ENCODE measurements at regions not wholly inside any gene's neighbourhood (a gene's known extent, or its start where the extent isn't known, plus 50 kb on each side); places are given as distances from the start of the nearest gene placed in this dataset.

DNA sequence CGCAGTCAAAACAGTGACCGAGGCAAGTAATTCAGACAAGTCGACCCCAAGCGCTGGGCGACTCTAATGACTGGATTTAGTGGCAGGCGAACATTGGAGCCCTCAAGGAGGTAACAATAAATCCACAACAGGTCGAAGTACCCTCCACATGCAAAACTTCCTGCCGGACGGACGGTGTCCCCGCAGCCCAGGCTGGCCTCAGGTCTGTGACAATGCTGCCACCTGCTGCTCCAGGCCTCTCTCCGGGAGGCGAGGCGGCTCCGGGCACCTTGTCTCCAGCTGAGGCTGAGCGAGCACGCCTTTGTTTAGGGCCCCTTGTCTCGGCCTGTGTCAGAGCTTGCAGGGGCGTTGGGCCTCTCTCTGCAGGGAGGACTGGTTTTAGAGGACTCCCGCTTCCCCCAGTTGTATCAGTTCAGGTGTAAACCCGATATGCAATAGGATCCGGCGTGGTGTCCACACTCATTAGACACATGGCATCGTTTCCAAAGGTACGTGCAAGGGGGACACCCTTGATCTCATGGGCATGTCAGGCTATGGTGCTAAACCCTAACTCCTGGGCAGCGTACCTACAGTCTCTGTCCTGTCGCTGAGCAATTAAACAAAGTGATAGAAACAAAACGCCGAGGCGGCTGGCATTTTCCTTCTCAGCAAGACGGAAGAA lies 628.0 kb upstream of the ADAMTS16 start:
- peak; percentile 50 for DNase-seq
- Histone ChIP-seq H3K23ac (ENCODE audit: low read length) (no peak overlapping the region), H3K79me1 (ENCODE audit: low read length) (no peaks in the 10 kb centered on the region), H3K36me3 (ENCODE audit: control insufficient read depth, insufficient read depth, low read length) (no peaks in the 10 kb centered on the region), H4K5ac (ENCODE audit: low read length) (no peak overlapping the region), H3K79me2 (ENCODE audit: control insufficient read depth, insufficient read depth, low read length) (no peaks in the 10 kb centered on the region), H2AK5ac (ENCODE audit: low read length) (no peak overlapping the region), H3K27me3 (ENCODE audit: insufficient read depth, low read length, poor library complexity) (no peaks in the 10 kb centered on the region), H3K4me1 (ENCODE audit: control insufficient read depth, low read depth, low read length) (no peaks in the 10 kb centered on the region), H3K9ac (ENCODE audit: low read length) (no peak overlapping the region), H2BK5ac (ENCODE audit: low read length) (no peak overlapping the region), H2BK15ac (replicated peaks; ENCODE audit: low read depth) (no peak overlapping the region), H3K4ac (ENCODE audit: low read depth, low read length) (no peak overlapping the region), H3K27ac (ENCODE audit: low read depth, low read length) (no peak overlapping the region), H4K8ac (ENCODE audit: low read depth, low read length) (no peak overlapping the region), H3K4me2 (ENCODE audit: low read length) (no peak overlapping the region), H2BK120ac (ENCODE audit: low read depth, low read length) (no peak overlapping the region), H3K4me3 (ENCODE audit: low read length) (no peak overlapping the region), H3K18ac (ENCODE audit: low read length) (no peak overlapping the region), H3K56ac (ENCODE audit: low read length) (no peak overlapping the region)
- no CpG with 5 or more reads among the region's 31 CpGs for WGBS (ENCODE audit: extremely low coverage, insufficient coverage, low lambda C conversion rate)

DNA sequence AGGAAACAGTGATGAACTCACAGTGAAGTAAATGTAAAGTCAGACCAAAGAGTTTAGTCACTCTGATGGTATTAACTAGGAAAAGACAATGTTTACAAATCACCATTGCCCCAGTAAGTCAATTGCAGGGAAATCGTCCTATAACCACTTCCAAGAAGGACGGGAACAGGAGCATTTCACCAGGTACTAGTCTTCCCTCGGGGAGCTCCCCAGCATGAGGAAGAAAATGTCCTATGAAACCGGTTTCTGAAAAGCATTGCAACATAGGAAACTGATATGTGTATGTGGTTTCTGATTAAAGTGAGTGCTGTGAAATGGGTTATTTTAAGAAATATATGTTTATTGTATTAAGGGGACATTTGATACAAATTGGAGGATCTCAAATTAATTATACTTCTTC lies 626.7 kb upstream of the ADAMTS16 start:
- Histone ChIP-seq H3K4ac (ENCODE audit: low read depth, low read length) (no peak overlapping the region), H3K79me1 (ENCODE audit: low read length) (no peaks in the 10 kb centered on the region), H2BK120ac (ENCODE audit: low read depth, low read length) (no peak overlapping the region), H2BK15ac (replicated peaks; ENCODE audit: low read depth) (no peak overlapping the region), H3K56ac (ENCODE audit: low read length) (no peak overlapping the region), H3K18ac (ENCODE audit: low read length) (no peak overlapping the region), H3K23ac (ENCODE audit: low read length) (no peak overlapping the region), H3K4me2 (ENCODE audit: low read length) (no peak overlapping the region), H2BK5ac (ENCODE audit: low read length) (no peak overlapping the region), H2AK5ac (ENCODE audit: low read length) (no peak overlapping the region), H3K4me3 (ENCODE audit: low read length) (no peak overlapping the region), H3K27ac (ENCODE audit: low read depth, low read length) (no peak overlapping the region), H4K8ac (ENCODE audit: low read depth, low read length) (no peak overlapping the region), H3K27me3 (ENCODE audit: insufficient read depth, low read length, poor library complexity) (no peaks in the 10 kb centered on the region), H3K4me1 (ENCODE audit: control insufficient read depth, low read depth, low read length) (no peaks in the 10 kb centered on the region), H4K5ac (ENCODE audit: low read length) (no peak overlapping the region), H3K36me3 (ENCODE audit: control insufficient read depth, insufficient read depth, low read length) (no peaks in the 10 kb centered on the region), H3K79me2 (ENCODE audit: control insufficient read depth, insufficient read depth, low read length) (no peaks in the 10 kb centered on the region), H3K9ac (ENCODE audit: low read length) (no peak overlapping the region)
- DNase-seq: no peak
- no CpG with 5 or more reads among the region's 4 CpGs for WGBS (ENCODE audit: extremely low coverage, insufficient coverage, low lambda C conversion rate)

- Histone ChIP-seq H3K4me1 (ENCODE audit: control insufficient read depth, low read depth, low read length) (no peaks in the 10 kb centered on the region), H3K36me3 (ENCODE audit: control insufficient read depth, insufficient read depth, low read length) (no peaks in the 10 kb centered on the region), H3K27me3 (ENCODE audit: insufficient read depth, low read length, poor library complexity) (no peaks in the 10 kb centered on the region), H3K23ac (ENCODE audit: low read length) (no peak overlapping the region), H2BK5ac (ENCODE audit: low read length) (no peak overlapping the region), H4K8ac (ENCODE audit: low read depth, low read length) (no peak overlapping the region), H3K79me2 (ENCODE audit: control insufficient read depth, insufficient read depth, low read length) (no peaks in the 10 kb centered on the region), H3K4ac (ENCODE audit: low read depth, low read length) (no peak overlapping the region), H2BK120ac (ENCODE audit: low read depth, low read length) (no peak overlapping the region), H3K27ac (ENCODE audit: low read depth, low read length) (no peak overlapping the region), H2BK15ac (replicated peaks; ENCODE audit: low read depth) (no peak overlapping the region), H2AK5ac (ENCODE audit: low read length) (no peak overlapping the region), H3K79me1 (ENCODE audit: low read length) (no peaks in the 10 kb centered on the region), H3K18ac (ENCODE audit: low read length) (no peak overlapping the region), H3K4me3 (ENCODE audit: low read length) (no peak overlapping the region), H3K9ac (ENCODE audit: low read length) (no peak overlapping the region), H3K4me2 (ENCODE audit: low read length) (no peak overlapping the region), H3K56ac (ENCODE audit: low read length) (no peak overlapping the region), H4K5ac (ENCODE audit: low read length) (no peak overlapping the region)
- DNase-seq: no peak
- no CpG with 5 or more reads among the region's 8 CpGs for WGBS (ENCODE audit: extremely low coverage, insufficient coverage, low lambda C conversion rate)
Observed at GRCh38 chr5:4514067-4514648, 626.0 kb upstream of the ADAMTS16 start.

- no CpG with 5 or more reads among the region's 10 CpGs for WGBS (ENCODE audit: extremely low coverage, insufficient coverage, low lambda C conversion rate)
Observed at GRCh38 chr5:4518903-4519672, 621.0 kb upstream of the ADAMTS16 start.

GRCh38 chr5:4520559-4520958 lies 619.6 kb upstream of the ADAMTS16 start:
- no CpG with 5 or more reads among the region's 1 CpG for WGBS (ENCODE audit: extremely low coverage, insufficient coverage, low lambda C conversion rate)
- Histone ChIP-seq H3K18ac (ENCODE audit: low read length) (no peak overlapping the region), H2BK5ac (ENCODE audit: low read length) (no peak overlapping the region), H2AK5ac (ENCODE audit: low read length) (no peak overlapping the region), H3K79me1 (ENCODE audit: low read length) (no peaks in the 10 kb centered on the region), H4K8ac (ENCODE audit: low read depth, low read length) (no peak overlapping the region), H3K79me2 (ENCODE audit: control insufficient read depth, insufficient read depth, low read length) (no peaks in the 10 kb centered on the region), H3K36me3 (ENCODE audit: control insufficient read depth, insufficient read depth, low read length) (no peaks in the 10 kb centered on the region), H3K4me3 (ENCODE audit: low read length) (no peak overlapping the region), H2BK15ac (replicated peaks; ENCODE audit: low read depth) (no peak overlapping the region), H3K4me1 (ENCODE audit: control insufficient read depth, low read depth, low read length) (no peaks in the 10 kb centered on the region), H3K27ac (ENCODE audit: low read depth, low read length) (no peak overlapping the region), H4K5ac (ENCODE audit: low read length) (no peak overlapping the region), H2BK120ac (ENCODE audit: low read depth, low read length) (no peak overlapping the region), H3K27me3 (ENCODE audit: insufficient read depth, low read length, poor library complexity) (no peaks in the 10 kb centered on the region), H3K4ac (ENCODE audit: low read depth, low read length) (no peak overlapping the region), H3K23ac (ENCODE audit: low read length) (no peak overlapping the region), H3K56ac (ENCODE audit: low read length) (no peak overlapping the region), H3K4me2 (ENCODE audit: low read length) (no peak overlapping the region), H3K9ac (ENCODE audit: low read length) (no peak overlapping the region)
- no peak for DNase-seq

More at GRCh38 chr5:4518903-4519672, 621.0 kb upstream of the ADAMTS16 start:
- no peak overlapping the region for H3K9ac ChIP-seq (ENCODE audit: low read length)
- H3K4ac ChIP-seq (ENCODE audit: low read depth, low read length): no peak overlapping the region
- no peak for DNase-seq
- no peak overlapping the region for H4K8ac ChIP-seq (ENCODE audit: low read depth, low read length)
- no peak overlapping the region for H3K18ac ChIP-seq (ENCODE audit: low read length)
- no peak overlapping the region for H3K4me2 ChIP-seq (ENCODE audit: low read length)
- H3K56ac ChIP-seq (ENCODE audit: low read length): no peak overlapping the region
- H2BK120ac ChIP-seq (ENCODE audit: low read depth, low read length): no peak overlapping the region
- H4K5ac ChIP-seq (ENCODE audit: low read length): no peak overlapping the region
- H3K36me3 ChIP-seq (ENCODE audit: control insufficient read depth, insufficient read depth, low read length): no peaks in the 10 kb centered on the region
- no peak overlapping the region for H2AK5ac ChIP-seq (ENCODE audit: low read length)
- H3K27ac ChIP-seq (ENCODE audit: low read depth, low read length): no peak overlapping the region
- H3K4me3 ChIP-seq (ENCODE audit: low read length): no peak overlapping the region
- H3K79me1 ChIP-seq (ENCODE audit: low read length): no peaks in the 10 kb centered on the region
- no peaks in the 10 kb centered on the region for H3K79me2 ChIP-seq (ENCODE audit: control insufficient read depth, insufficient read depth, low read length)
- H2BK5ac ChIP-seq (ENCODE audit: low read length): no peak overlapping the region
- no peaks in the 10 kb centered on the region for H3K27me3 ChIP-seq (ENCODE audit: insufficient read depth, low read length, poor library complexity)
- H3K23ac ChIP-seq (ENCODE audit: low read length): no peak overlapping the region
- no peaks in the 10 kb centered on the region for H3K4me1 ChIP-seq (ENCODE audit: control insufficient read depth, low read depth, low read length)
- no peak overlapping the region for H2BK15ac ChIP-seq (replicated peaks; ENCODE audit: low read depth)
